Keratinocyte (primary cell): ENCODE measurements at regions not wholly inside any gene's neighbourhood (a gene's known extent, or its start where the extent isn't known, plus 50 kb on each side); places are given as distances from the start of the nearest gene placed in this dataset.

Experiments
- CTCF ChIP-seq, 3 experiments: IDR thresholded peaks in 1 of 3; conservative IDR thresholded peaks in 1 of 3; optimal IDR thresholded peaks in 1 of 3; 2 replicates in 2 of 3; 3 replicates in 1 of 3; pipeline versions ENCODE3 to v1.5.1; 2011; ENCODE audit warnings: low read length in 3 of 3, mild to moderate bottlenecking in 3 of 3, moderate library complexity in 2 of 3, control low read depth in 1 of 3, inconsistent platforms in 1 of 3; ENCODE audit not compliant: insufficient read depth in 2 of 3; ENCODE audit errors: extremely low read depth in 1 of 3
- EZH2 ChIP-seq: IDR thresholded peaks from one replicate; pipeline ENCODE4 v1.6.1; 2012; ENCODE audit warnings: inconsistent platforms, mild to moderate bottlenecking, low read length, moderate library complexity

DNA sequence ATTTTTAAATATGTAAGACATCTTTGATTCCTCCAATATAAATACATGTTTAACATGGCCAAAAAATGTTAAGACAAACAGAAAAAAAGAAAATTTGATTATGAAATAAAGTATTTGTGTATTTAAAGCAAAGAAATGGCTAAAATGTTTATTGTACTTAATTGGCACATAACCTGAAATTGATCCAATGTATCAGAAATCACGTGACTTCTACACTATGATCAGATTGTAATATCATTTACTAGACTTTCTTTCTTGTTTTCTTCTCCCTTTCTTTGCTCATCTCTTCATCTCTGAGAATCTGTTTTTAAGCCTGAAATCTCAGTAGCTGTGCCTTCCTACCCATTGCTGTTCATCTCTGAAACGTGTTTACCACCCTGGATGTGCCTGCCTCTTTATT lies 420.3 kb downstream of the RSL24D1 start:
- TF ChIP-seq EZH2: no peak
- no peak for TF ChIP-seq CTCF (optimal IDR thresholded peaks at IDR 0.05 in 1 of 3, IDR thresholded peaks at IDR 0.05 in 1 of 3, conservative IDR thresholded peaks at IDR 0.05 in 1 of 3; ENCODE audit: extremely low read depth in 1 of 3, insufficient read depth in 2 of 3, low read length in 3 of 3)
